ENCODE measurements at regions not wholly inside any gene's neighbourhood (a gene's known extent, or its start where the extent isn't known, plus 50 kb on each side); places are given as distances from the start of the nearest gene placed in this dataset.

GRCh38 chr4:17013382-17014006, 115.0 kb upstream of the LDB2 start:
- 90 to 95% methylated on average over 4 of the region's 4 CpGs for WGBS, 2 donors
- Histone ChIP-seq H3K9ac (ENCODE audit: insufficient read depth in 1 of 2, low read length in 2 of 2) (no peak overlapping the region), H3K4me3 (no peak overlapping the region), H3K27ac (ENCODE audit: low read depth in 1 of 2, low read length in 1 of 2) (no peak overlapping the region), H3K9me3 (ENCODE audit: control insufficient read depth in 4 of 4, insufficient read depth in 3 of 4, low read length in 3 of 4) (peaks cover 0 to 2% (median 0%) of the 10 kb centered on the region in 4 donors), H3K27me3 (ENCODE audit: control insufficient read depth in 3 of 3, insufficient read depth in 3 of 3, low read length in 2 of 3) (no peaks in the 10 kb centered on the region), H3K4me1 (ENCODE audit: control insufficient read depth in 5 of 5, insufficient read depth in 5 of 5, low read length in 5 of 5) (no peaks in the 10 kb centered on the region), H3K36me3 (ENCODE audit: control insufficient read depth in 4 of 4, insufficient read depth in 4 of 4, low read length in 4 of 4) (no peaks in the 10 kb centered on the region)
- no peak for ATAC-seq (ENCODE audit: insufficient read depth, low FRiP score)
- TF ChIP-seq CTCF (IDR thresholded peaks at IDR 0.05; ENCODE audit: control extremely low read depth, extremely low read depth) = no peak
- DNase-seq = peak in 1 of 3 donors; percentile 6

- WGBS, 2 donors = 80 to 84% methylated on average over 3 of the region's 3 CpGs
- Histone ChIP-seq H3K9ac (ENCODE audit: insufficient read depth in 1 of 2, low read length in 2 of 2) (no peak overlapping the region), H3K36me3 (ENCODE audit: control insufficient read depth in 4 of 4, insufficient read depth in 4 of 4, low read length in 4 of 4) (no peaks in the 10 kb centered on the region), H3K4me1 (ENCODE audit: control insufficient read depth in 5 of 5, insufficient read depth in 5 of 5, low read length in 5 of 5) (no peaks in the 10 kb centered on the region), H3K4me3 (no peak overlapping the region), H3K27me3 (ENCODE audit: control insufficient read depth in 3 of 3, insufficient read depth in 3 of 3, low read length in 2 of 3) (no peaks in the 10 kb centered on the region), H3K9me3 (ENCODE audit: control insufficient read depth in 4 of 4, insufficient read depth in 3 of 4, low read length in 3 of 4) (peaks cover 0 to 2% (median 0%) of the 10 kb centered on the region in 4 donors), H3K27ac (ENCODE audit: low read depth in 1 of 2, low read length in 1 of 2) (no peak overlapping the region)
- TF ChIP-seq CTCF (IDR thresholded peaks at IDR 0.05; ENCODE audit: control extremely low read depth, extremely low read depth) = no peak
- DNase-seq (no peak), ATAC-seq (ENCODE audit: insufficient read depth, low FRiP score) (no peak)
These were observed 114.0 kb upstream of the LDB2 start for GRCh38 chr4:17012451-17012850.

GRCh38 chr4:17010426-17011087, 112.1 kb upstream of the LDB2 start:
- no peaks in the 10 kb centered on the region for H3K36me3 ChIP-seq (ENCODE audit: control insufficient read depth in 4 of 4, insufficient read depth in 4 of 4, low read length in 4 of 4)
- H3K9me3 ChIP-seq (ENCODE audit: control insufficient read depth in 4 of 4, insufficient read depth in 3 of 4, low read length in 3 of 4) = peaks cover 0 to 2% (median 0%) of the 10 kb centered on the region in 4 donors
- no peak overlapping the region for H3K9ac ChIP-seq (ENCODE audit: insufficient read depth in 1 of 2, low read length in 2 of 2)
- no peak overlapping the region for H3K27ac ChIP-seq (ENCODE audit: low read depth in 1 of 2, low read length in 1 of 2)
- H3K27me3 ChIP-seq (ENCODE audit: control insufficient read depth in 3 of 3, insufficient read depth in 3 of 3, low read length in 2 of 3) = no peaks in the 10 kb centered on the region
- TF ChIP-seq CTCF (IDR thresholded peaks at IDR 0.05; ENCODE audit: control extremely low read depth, extremely low read depth) = no peak
- H3K4me3 ChIP-seq = no peak overlapping the region
- no peaks in the 10 kb centered on the region for H3K4me1 ChIP-seq (ENCODE audit: control insufficient read depth in 5 of 5, insufficient read depth in 5 of 5, low read length in 5 of 5)
- 90 to 92% methylated on average over 13 of the region's 13 CpGs for WGBS, 2 donors
- DNase-seq = no peak
- ATAC-seq (ENCODE audit: insufficient read depth, low FRiP score) = no peak
